ENCODE measurements at regions not wholly inside any gene's neighbourhood (a gene's known extent, or its start where the extent isn't known, plus 50 kb on each side); places are given as distances from the start of the nearest gene placed in this dataset.
"Not testable (repeated sequence)": the region's sequence is repeated elsewhere in the genome, so short reads cannot be mapped to it uniquely, and the experiment has no call there.

DNA sequence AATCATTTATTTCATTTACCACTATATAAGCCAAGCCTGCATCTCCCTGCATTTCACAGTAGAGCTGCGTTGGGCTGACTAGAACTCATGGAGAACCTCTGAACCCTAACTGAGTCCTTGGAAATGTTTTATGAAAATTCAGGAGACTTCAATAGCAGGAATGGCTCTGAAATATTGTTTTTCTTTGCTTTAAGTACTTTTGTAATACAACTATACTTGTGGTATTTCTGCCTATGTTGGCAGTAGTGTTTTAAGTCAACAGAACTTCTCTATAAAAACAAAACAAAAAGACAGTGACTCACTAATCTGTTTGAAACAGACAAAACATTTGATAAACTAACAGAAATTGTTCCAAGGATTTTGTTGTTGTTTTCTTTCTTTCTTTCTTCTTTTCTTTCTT lies 489.2 kb upstream of the MEF2C start:
- no peak for DNase-seq (ENCODE audit: low read depth in 2 of 2, low spot score in 1 of 2)

DNA sequence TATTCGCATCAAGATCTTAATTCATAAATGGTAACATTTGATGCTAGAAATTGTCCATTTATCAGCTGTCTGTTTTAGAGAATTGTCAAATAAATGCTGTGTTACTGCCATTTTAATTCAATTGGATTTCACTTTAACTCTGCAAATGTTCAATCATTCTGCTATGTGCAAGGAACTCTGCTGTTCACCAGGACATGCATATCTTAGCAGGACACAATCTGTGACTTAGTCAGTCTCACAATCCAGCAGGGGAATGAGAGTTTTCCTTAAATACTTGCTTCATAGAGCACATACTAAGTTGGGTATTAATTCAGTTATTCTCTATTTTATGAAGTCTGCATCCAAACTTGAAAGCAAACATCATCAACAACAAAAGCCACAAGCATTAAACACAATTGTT lies 488.7 kb upstream of the MEF2C start:
- no peak for DNase-seq (ENCODE audit: low read depth in 2 of 2, low spot score in 1 of 2)

DNA sequence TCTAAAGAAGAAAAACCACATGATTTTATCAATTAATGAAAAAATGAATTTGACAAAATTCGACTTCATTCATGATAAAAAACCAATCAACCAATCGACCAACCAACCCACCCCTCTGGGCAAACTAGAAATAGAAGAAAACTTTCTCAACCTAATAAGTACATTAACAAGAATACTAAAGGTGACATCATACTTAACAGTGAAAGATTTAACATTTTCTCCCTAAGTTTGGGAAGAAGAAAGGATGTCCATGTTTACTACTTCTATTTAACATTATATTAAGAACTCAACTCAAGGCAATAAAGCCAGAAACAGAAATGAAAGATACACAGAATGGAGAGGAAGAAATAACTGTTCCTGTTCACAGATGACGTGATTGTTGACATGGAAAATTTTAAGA lies 476.1 kb upstream of the MEF2C start:
- no peak for DNase-seq (ENCODE audit: low read depth in 2 of 2, low spot score in 1 of 2)

DNA sequence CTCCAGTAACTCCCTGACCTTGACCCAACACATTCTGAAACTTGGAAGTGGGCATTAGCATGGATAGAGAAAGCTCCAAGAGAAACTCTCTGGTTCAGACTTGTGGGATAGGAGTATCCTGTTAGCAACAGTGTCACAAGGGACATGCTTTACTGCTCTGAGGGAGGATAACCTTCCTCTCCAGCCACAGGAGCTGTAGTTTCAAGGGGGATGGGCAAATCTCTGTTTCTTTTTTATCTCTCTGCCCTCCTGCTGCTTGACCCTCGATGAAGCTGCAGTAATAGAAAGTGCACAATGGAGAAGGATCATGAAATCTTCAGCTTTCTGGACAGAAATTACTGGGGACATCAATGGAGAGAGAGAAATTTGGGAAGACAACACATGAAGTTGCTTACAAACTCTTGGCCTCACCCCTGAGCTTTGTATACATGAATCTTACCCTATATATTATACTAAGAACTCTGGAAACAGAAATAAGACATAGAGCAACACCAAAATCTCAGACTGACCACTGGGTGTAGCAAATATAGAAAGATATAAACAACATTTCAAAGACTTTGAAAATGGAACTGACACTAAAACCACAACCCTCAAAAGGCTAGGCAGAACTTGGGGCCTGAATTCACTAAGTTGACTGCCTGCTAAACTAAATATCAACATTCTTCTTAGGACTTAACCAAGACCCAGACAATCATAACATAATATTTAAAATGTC lies 471.0 kb upstream of the MEF2C start:
- DNase-seq (ENCODE audit: low read depth in 2 of 2, low spot score in 1 of 2) = no peak

DNA sequence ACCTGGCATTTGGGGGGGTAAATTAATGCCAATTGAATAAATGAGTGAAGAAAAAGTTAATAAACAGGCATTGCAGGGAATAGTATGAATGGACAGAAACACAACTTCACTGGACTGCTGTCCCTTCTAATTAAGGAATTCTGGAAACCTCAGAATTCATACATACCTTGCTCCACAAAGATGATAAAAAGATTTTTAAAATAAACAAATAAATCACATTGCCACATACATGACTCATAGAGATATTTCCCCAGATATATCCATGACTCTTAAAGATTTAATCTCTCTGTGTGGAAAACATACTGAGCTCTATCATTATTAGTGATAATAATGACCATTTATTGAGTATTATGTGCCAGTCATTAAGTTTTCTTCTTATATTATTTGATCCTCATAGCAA lies 469.0 kb upstream of the MEF2C start:
- no peak for DNase-seq (ENCODE audit: low read depth in 2 of 2, low spot score in 1 of 2)

DNA sequence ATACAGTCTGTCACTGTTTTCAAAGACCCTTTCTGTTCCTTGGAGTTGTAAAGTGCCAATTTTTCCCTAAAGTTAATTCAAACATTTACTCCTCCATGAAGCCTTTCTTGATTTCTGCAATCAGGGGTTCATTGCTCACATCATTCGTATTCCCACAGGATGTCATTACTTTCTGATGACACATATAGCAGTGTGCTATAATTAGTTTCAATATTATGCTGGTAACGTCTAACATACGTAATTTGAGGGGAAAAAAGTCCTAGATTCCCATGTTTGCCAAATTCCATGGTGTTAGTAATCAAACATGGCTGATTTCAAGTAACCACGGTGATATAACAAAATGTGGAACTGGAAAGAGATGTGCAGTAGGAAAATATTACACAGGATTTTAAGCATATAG lies 468.2 kb upstream of the MEF2C start:
- no peak for DNase-seq (ENCODE audit: low read depth in 2 of 2, low spot score in 1 of 2)

DNA sequence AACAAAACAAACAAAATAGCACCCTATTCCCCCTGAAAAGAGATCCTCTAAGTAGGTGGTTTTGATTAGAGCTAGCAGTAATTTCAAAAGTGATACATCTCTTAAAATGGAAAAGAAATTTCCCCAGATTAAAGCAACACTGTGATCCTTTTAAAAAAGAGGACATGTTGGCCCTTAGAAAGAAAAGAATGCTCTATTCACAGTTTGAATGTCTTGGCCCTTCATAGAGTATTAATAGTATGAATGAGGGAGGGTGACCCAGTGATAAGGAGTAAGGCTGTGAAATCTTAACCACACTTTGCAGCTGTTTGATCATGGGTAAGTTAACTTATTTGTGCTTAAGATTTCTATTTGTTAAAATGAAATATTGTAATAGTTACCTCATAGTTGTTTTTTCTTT lies 467.7 kb upstream of the MEF2C start:
- DNase-seq (ENCODE audit: low read depth in 2 of 2, low spot score in 1 of 2) = no peak

DNA sequence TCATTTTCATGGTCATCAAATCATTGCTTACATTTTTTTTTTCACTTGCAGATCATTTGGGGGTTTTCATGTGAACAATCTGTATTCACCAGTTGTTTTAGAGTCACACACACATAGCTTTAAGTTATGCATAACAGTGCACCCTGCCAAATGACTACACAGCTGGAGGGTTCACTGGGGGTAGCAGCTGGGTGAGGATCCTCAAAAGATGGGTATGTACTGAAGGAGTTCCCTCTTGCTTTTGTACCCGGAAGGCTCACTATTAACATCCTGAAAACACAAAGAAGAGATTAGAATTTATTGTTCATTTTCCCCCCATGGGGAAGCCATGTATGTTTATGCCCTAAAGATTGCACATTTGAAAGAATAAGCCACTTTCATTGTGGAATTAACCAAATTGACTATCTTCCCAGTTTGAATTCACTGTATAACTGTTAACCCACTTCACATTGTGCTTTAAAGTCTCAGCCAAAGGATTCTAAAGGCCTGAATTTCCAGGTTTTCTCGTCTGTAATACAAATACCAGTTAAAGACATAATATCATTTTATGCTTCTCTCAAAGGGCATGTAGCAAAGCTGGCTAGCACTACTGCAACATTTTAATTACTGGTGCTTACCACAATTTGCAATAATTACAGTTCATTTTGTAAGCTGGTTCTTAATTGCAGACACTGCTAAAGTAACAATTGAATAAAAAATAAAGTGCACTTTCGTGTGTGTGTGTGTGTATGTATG lies 466.4 kb upstream of the MEF2C start:
- no peak for DNase-seq (ENCODE audit: low read depth in 2 of 2, low spot score in 1 of 2)

DNA sequence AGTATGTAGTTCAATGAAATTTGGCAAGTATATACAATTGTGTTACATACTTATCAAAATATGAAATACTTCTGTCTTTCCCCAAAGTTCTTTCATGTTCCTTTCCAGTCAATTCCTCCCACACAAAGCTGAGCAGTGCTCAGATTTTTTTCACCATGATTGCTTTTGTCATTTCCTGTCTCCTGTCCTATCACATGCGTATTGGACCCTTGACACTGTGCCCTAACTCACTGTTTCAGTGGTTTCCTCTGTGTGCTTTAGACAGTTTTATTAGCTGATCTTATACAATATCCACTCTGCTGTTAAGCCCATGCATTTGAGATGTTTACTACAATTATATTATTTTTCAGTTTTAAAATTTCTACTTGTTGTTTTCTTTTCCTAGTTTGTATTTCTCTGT lies 463.6 kb upstream of the MEF2C start:
- DNase-seq (ENCODE audit: low read depth in 2 of 2, low spot score in 1 of 2) = no peak

DNA sequence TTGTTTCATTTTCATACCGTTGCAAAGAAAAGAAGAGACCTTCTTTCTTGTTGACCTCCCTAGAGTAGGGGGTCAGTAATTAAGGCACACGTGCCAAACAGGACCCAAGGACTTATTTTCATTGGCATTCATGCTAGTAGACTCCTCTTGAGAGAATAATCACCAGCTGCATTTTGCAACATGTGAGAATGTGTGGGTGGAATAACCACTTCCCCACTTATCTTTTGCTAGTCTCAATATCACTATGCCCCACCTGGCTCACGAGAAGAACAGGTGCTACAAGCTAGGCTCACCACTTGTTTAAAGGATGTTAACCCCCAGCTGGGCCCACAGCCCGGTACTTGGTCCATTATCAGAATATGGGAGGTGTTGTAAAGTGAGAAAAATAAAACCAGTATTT lies 460.7 kb upstream of the MEF2C start:
- no peak for DNase-seq (ENCODE audit: low read depth in 2 of 2, low spot score in 1 of 2)

DNA sequence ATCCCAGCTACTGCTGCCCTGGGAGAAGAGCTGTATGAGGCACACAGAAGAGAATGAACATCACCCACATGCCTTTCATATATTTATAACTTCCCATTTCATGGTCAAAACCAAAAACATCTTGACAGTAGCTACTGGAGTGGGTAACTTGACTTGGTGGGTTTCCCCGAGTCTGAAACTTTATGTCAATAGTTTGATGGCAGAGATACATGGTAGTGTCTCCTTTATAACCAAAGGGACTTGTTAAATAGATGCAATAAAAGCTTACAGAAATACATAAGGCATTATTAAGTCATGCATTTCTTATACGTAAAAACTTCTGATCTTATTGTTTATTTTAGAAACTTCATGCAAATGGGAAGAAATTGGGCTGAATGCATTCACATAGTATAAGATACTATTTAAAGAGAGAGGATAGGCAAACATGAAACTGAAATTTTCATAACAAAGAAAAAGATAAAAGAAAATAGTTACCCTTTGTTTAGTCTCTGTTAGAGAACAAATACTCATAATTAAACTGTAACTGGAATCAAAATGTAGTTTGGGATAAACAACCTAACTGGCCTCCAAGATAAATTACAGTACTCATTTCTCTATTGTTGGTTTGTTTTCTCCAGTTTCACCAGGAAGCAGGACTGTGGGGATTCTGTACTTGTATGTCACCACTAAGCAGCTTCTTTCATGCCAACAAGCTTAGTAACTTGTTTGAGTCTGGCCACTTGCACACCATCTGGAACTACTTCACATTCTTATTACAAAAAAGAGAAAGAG lies 459.3 kb upstream of the MEF2C start:
- no peak for DNase-seq (ENCODE audit: low read depth in 2 of 2, low spot score in 1 of 2)

DNA sequence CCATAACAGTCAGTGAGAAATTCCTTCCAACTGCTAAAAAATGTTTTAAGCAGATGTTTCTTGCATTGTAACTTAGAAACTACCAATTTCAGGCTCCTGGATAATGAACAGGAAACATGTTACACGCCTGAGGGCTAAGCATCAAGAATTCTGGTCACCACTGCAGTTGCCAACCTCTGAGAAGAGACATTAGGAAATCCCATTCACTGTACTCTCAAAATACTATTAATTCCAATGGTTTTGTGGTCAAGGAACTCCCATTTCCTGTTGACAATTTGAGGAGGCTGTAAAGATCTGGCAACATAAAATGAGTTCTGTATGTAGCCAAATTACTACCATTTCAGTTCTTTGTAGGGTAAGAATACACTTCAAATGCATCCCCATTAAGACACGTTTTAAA lies 456.0 kb upstream of the MEF2C start:
- DNase-seq (ENCODE audit: low read depth in 2 of 2, low spot score in 1 of 2) = no peak

DNA sequence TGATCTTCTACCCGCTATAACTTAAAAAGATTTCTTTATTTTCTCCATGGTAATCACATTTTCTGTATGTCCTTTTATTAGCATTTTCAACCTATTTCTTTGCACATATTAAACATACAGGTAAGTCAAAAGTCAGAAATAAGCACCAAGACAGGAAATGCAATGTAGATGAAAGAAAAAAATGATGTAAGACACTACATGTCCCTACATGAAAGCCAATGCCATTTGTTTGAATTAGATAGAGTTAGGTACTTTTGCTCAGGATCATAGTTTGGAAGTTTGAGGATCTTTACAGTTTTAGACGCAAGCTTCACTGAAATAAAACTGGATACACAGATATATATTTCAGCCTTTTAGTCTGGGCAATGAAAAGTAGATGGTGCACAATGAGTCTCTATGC lies 453.1 kb upstream of the MEF2C start:
- DNase-seq (ENCODE audit: low read depth in 2 of 2, low spot score in 1 of 2) = no peak

DNA sequence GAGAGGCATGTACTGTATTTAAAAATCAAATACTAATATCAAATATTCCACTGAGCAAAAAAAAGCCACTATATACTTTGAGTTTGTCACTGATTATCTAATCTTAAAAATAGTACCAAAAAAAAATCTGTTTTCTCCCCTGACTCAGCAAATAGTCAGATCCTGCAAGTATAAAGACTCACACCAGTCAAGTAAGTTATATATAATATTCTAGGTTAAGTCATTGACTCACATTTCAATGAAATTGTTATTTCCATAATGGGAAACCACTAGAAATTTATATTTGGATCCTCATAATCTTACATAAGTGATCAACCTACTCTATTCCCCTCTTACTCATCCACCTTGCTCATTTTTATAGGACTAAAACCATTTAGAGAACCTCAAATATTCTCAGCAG lies 447.2 kb upstream of the MEF2C start:
- no peak for DNase-seq (ENCODE audit: low read depth in 2 of 2, low spot score in 1 of 2)

DNA sequence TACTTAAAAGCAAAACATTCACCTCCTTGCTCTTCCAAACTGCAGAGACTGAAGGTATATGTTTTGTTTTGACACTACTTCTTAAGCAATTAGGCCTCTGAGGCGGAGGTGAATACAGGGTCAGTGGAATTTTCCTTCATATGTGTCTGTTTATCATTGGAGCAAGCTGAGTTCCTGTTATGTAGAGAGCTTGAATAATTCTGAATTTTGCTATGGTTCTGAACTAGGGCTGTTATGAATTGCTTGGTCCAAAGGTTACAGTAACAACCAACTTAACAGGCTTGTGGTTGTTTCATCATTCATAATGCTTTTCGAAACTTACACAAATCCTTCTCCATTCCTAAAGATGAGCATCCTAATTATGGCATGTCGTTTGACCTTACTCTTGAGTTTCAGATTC lies 444.6 kb upstream of the MEF2C start:
- no peak for DNase-seq (ENCODE audit: low read depth in 2 of 2, low spot score in 1 of 2)

DNA sequence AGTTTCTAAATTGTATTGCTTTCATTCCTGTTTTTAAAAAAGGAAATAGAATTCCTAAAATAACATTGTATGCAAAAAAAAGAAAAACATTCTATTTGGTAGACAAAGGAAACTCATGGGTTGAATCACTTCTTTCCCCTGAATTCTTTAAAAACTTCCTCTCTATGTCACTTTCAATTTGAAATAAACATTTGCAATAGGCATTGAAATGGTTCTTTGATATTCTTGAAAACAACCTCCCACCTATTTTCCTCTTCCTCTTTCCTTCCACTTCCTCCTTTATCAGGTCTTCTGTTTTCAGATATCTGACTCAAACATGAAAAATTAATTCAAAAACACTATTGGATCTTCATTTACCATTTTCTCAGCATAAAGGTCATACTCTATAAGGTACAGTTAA lies 442.0 kb upstream of the MEF2C start:
- no peak for DNase-seq (ENCODE audit: low read depth in 2 of 2, low spot score in 1 of 2)

DNA sequence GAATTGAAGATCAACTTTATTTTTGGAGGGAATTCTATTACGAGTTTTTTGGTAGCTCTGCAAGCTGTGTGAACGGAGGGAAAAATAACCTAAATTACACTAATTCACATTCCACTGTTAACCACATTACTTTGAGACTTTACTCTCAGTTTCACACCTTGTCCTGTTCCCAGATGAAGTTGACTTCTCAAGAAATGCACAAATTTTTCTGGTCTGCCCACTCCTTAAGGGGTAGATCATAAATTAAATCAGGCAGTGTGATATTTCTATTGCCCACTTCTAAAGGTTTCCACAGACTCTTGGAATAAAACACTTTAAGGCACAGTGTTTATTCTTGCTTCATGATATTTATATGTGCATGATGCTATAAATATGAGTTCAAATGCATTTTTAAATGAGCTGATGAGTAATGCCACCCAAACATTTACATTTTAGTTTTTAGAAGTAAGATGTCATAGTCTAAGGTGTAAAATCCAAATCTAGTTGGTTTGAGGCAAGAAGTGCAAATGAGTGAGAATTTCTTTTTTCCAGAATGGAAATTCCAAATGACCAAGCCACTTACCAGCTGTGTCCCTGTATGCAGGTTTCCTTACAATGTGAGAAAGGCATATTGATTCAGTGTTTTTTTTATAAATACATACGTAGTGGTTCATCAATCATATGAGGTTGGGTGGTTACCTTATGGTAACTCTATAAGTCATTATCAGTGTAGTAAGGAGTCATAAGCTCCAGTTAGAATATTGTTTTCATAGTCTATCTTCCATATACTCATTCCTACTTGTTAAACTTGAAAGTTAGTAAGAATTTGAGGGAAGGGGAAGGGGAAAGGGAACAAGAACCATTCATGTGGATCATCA lies 437.7 kb upstream of the MEF2C start:
- DNase-seq (ENCODE audit: low read depth in 2 of 2, low spot score in 1 of 2) = no peak

DNA sequence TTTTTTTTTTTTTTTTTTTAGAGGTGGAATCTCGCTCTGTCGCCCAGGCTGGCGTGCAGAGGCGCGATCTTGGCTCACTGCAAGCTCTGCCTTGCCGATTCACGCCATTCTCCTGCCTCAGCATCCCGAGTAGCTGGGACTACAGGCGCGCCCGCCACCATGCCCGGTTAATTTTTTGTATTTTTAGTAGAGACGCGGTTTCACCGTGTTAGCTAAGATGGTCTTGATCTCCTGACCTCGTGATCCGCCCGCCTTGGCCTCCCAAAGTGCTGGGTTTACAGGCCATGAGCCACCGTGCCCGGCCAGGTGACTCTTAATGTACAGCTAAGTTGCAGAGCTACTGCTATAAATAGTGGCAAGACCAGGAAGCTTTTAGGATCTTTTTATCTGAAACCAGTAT lies 434.9 kb upstream of the MEF2C start:
- DNase-seq (ENCODE audit: low read depth in 2 of 2, low spot score in 1 of 2) = not testable (repeated sequence)

DNA sequence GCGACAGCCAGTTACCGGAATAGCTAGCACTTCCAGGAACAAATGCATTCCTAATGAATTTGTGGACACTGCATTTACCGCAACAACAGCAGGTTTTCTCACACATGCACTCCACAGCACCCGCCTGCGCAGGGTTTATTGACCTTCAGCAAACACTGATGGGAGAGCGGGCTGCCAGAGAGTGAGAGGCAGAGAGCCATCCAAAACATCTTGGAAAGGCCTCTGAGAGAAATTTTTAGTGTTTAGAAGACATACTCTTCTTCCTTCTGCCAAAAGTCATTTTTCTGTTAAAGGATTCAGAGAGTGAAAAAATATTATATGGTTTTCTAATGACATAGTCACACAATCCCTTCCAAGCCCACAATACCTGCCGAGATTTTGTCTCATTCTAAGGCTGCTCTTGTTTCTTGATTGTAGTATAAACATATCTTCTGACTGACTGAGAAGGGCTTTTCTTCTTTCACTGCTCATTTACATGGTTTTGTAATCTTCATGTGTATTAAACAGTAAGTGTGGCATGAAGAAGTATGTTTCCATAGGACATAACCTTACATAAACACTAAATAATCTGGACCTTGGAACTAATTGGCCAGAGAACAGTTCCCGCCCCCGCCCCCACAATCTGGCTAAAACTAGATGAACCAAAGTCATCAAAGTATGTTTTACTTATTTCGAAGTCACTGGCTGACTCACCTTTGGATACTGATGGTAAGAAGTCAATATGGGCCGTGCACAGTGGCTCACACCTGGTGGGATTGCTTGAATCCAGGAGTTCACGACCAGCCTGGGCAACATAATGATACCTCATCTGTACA lies 432.5 kb upstream of the MEF2C start:
- no peak for DNase-seq (ENCODE audit: low read depth in 2 of 2, low spot score in 1 of 2)

DNA sequence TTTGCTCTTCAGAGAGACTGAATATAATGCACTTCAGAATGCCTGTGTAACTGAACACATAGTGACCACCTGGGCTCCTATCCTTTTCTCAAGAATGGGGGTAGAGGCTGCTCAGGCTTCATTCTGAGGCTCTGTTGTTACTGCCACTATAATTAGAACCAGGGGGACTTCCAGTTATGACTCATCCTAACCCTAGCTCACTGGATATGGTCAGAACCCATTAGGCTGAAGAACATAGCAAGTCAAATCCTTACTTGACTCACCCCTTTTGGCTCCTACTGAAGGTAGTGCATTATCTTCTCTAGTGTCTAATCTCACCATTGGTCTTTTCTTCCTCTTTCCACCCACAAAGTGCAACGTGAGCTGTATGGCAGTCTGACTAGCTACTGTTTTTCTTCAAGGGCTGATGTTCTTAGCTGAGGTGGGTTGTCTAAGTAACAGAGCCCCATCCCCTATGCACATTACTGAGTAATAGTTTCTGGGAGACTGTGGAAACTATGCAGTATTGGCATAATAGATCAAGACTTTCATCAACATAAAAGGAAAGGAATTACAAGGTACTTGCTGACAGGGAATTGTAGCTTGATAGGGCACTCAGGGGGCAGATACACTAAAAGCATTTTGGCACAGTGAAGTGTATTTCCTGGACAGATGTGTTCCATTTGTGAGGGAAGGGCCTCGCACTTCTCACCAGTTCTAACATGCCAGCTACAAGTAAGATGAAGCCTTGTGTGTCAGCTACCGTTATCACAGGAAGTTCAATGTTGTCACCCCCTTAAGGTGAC lies 431.0 kb upstream of the MEF2C start:
- no peak for DNase-seq (ENCODE audit: low read depth in 2 of 2, low spot score in 1 of 2)

Data from stimulated activated CD8-positive, alpha-beta memory T cell treated with anti-CD3 and anti-CD28 coated beads, Interleukin-4, amount 100 ng/mL, for 1 hour (primary cell).